ENCODE measurements at regions not wholly inside any gene's neighbourhood (a gene's known extent, or its start where the extent isn't known, plus 50 kb on each side); places are given as distances from the start of the nearest gene placed in this dataset.

GRCh38 chr6:50257322-50257721 is 207.6 kb upstream of the DEFB112 start:
- Histone ChIP-seq H3K4me3 (ENCODE audit: low read depth in 2 of 2, low read length in 2 of 2) (no peak overlapping the region), H3K27me3 (ENCODE audit: control insufficient read depth, insufficient read depth, low read length) (no peaks in the 10 kb centered on the region), H3K27ac (ENCODE audit: low read length) (no peak overlapping the region), H3K4me1 (ENCODE audit: control insufficient read depth, insufficient read depth, low read length) (no peaks in the 10 kb centered on the region), H3K36me3 (ENCODE audit: control insufficient read depth, insufficient read depth, low read length) (no peaks in the 10 kb centered on the region), H3K9me3 (ENCODE audit: control insufficient read depth, insufficient read depth, low read depth, low read length) (no peaks in the 10 kb centered on the region)
- ATAC-seq = no peak
- ChIA-PET CTCF (no interaction called here), POLR2A (no interaction called here)
- in situ Hi-C loops (cut with HindIII; ENCODE audit: low pct_unique_long_range_greater_than_20kb, low sequenced_read_pairs) (no loop called here), intact Hi-C loops (cut with micrococcal nuclease; ENCODE audit: unreplicated experiment) (no loop called here)
- DNase-seq (ENCODE audit: low read depth, low spot score) = no peak
- TF ChIP-seq REST (IDR thresholded peaks at IDR 0.05; ENCODE audit: insufficient read depth in 1 of 2, low read depth in 2 of 2, low read length in 1 of 2) (no peak), CTCF (IDR thresholded peaks at IDR 0.05) (no peak), POLR2AphosphoS5 (IDR thresholded peaks at IDR 0.05; ENCODE audit: low read depth, low read length) (no peak), TCF7L2 (IDR thresholded peaks at IDR 0.05; ENCODE audit: low read depth, low read length) (no peak), SIN3A (IDR thresholded peaks at IDR 0.05; ENCODE audit: borderline replicate concordance, insufficient read depth, low read depth, low read length) (no peak)
- no TSS peak for BruUV-seq (replicated peaks)

- H3K4me1 ChIP-seq (ENCODE audit: control insufficient read depth, insufficient read depth, low read length) = no peaks in the 10 kb centered on the region
- ATAC-seq (no peak), DNase-seq (ENCODE audit: low read depth, low spot score) (no peak)
- no TSS peak for BruUV-seq (replicated peaks)
- ChIA-PET CTCF (no interaction called here), POLR2A (no interaction called here)
- in situ Hi-C loops (cut with HindIII; ENCODE audit: low pct_unique_long_range_greater_than_20kb, low sequenced_read_pairs) (no loop called here), intact Hi-C loops (cut with micrococcal nuclease; ENCODE audit: unreplicated experiment) (no loop called here)
- no peak for TF ChIP-seq CTCF (IDR thresholded peaks at IDR 0.05)
- no peak for TF ChIP-seq REST (IDR thresholded peaks at IDR 0.05; ENCODE audit: insufficient read depth in 1 of 2, low read depth in 2 of 2, low read length in 1 of 2)
- TF ChIP-seq SIN3A (IDR thresholded peaks at IDR 0.05; ENCODE audit: borderline replicate concordance, insufficient read depth, low read depth, low read length) = no peak
- TF ChIP-seq TCF7L2 (IDR thresholded peaks at IDR 0.05; ENCODE audit: low read depth, low read length) = no peak
- TF ChIP-seq POLR2AphosphoS5 (IDR thresholded peaks at IDR 0.05; ENCODE audit: low read depth, low read length) = no peak
- H3K27ac ChIP-seq (ENCODE audit: low read length) = no peak overlapping the region
- no peaks in the 10 kb centered on the region for H3K36me3 ChIP-seq (ENCODE audit: control insufficient read depth, insufficient read depth, low read length)
- no peaks in the 10 kb centered on the region for H3K9me3 ChIP-seq (ENCODE audit: control insufficient read depth, insufficient read depth, low read depth, low read length)
- H3K4me3 ChIP-seq (ENCODE audit: low read depth in 2 of 2, low read length in 2 of 2) = no peak overlapping the region
- no peaks in the 10 kb centered on the region for H3K27me3 ChIP-seq (ENCODE audit: control insufficient read depth, insufficient read depth, low read length)
These were observed 210.2 kb upstream of the DEFB112 start for GRCh38 chr6:50259903-50260302.
